Vagina (tissue), 2 donors: ENCODE measurements at regions not wholly inside any gene's neighbourhood (a gene's known extent, or its start where the extent isn't known, plus 50 kb on each side); places are given as distances from the start of the nearest gene placed in this dataset.
"Not testable (repeated sequence)": the region's sequence is repeated elsewhere in the genome, so short reads cannot be mapped to it uniquely, and the experiment has no call there.

Source experiments
- DNase-seq, 2 donors: peaks; one replicate each; pipeline ENCODE4 v3.0.0-alpha.2; 2017; ENCODE audit errors: extremely low spot score in 2 of 2
- H3K27ac ChIP-seq: fragments of 200-600 bp; sonication (generic); one replicate; pipeline ENCODE4 v1.5.1; 2019
- H3K27me3 ChIP-seq: fragments of 200-600 bp; sonication (generic); one replicate; pipeline ENCODE4 v1.5.1; 2019
- H3K36me3 ChIP-seq, 2 donors: fragments of 200-600 bp; sonication (generic); one replicate each; pipeline ENCODE4 v1.5.1; 2017 to 2019
- H3K4me1 ChIP-seq: fragments of 200-600 bp; sonication (generic); one replicate; pipeline ENCODE4 v1.5.1; 2019
- H3K4me3 ChIP-seq, 2 donors: fragments of 200-600 bp; sonication (generic); 1 replicate in 1 of 2; 2 replicates in 1 of 2; pipeline ENCODE4 v1.5.1; 2016 to 2019
- H3K9me3 ChIP-seq: fragments of 200-600 bp; sonication (generic); one replicate; pipeline ENCODE4 v1.5.1; 2019
- POLR2A ChIP-seq, 2 donors: fragments of 450-650 bp; IDR thresholded peaks; one replicate each; pipeline ENCODE4 v1.6.1; 2017; ENCODE audit warnings: antibody characterized with exemption in 2 of 2, mild to moderate bottlenecking in 2 of 2, moderate library complexity in 2 of 2
- POLR2AphosphoS5 ChIP-seq, 2 donors: sonication (generic); formaldehyde crosslinking; IDR thresholded peaks; one replicate each; pipeline ENCODE4 v1.9.0; 2017; ENCODE audit warnings: antibody characterized with exemption in 2 of 2, mild to moderate bottlenecking in 2 of 2, low read depth in 1 of 2; ENCODE audit not compliant: insufficient read depth in 1 of 2
- intact Hi-C: fragments of 100-400 bp; cut with DNase I; formaldehyde crosslinking; loops from one replicate; pipeline ENCODE4 v1.15.1; 2023
- TF ChIP-seq, protein P1 (sequence below), 3 experiments: fragments of 450-650 bp in 2 of 3; fragments of 200-600 bp in 1 of 3; sonication (generic) in 1 of 3; IDR thresholded peaks; one replicate each; pipeline ENCODE4 v1.5.1; 2017 to 2019; ENCODE audit warnings: antibody characterized with exemption in 3 of 3, mild to moderate bottlenecking in 2 of 3, moderate library complexity in 2 of 3

DNA sequence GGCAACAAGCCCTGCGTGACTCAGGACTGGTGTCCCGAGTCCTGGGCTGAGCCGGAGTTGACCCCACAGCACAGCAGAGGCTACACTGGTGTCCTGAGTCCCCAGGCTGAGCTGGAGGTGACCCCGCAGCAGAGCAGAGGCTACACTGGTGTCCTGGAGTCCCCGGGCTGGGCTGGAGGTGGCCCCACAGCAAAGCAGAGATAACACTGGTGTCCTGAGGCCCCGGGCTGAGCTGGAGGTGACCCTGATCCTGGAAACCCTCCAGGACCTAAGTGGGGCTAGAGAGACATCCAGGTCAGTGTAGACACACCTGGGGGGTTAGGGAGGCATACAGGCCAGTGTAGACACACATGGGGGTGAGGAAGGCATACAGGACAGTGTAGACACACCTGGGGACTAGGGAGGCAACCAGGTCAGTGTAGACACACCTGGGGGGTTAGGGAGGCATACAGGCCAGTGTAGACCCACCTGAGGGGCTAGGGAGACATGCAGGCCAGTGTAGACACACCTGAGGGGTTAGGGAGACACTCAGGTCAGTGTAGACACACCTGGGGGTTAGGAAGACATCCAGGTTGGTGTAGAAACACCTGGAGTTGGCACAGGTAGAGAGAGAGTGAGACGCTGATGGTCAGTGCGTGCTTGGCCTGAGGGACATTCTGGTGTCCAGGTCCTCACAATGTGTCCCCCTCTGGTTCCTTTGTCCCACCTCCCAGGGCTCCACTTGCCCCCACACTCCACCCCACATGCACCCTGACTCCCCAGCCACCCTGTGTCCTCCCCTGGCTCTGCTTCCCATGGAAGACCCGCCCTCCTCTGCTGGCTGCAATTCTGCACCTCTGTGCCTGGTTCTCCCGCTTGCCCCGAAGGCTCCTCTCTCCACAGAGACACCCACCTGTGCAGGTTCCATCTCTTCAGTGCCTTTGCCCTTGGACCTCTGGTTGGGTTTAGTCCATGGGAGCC, 321.6 kb upstream of the SFSWAP start:
- no peak overlapping the region for H3K4me3 ChIP-seq
- intact Hi-C loops: no loop called here
- no peaks in the 10 kb centered on the region for H3K27me3 ChIP-seq
- H3K9me3 ChIP-seq: no peaks in the 10 kb centered on the region
- H3K36me3 ChIP-seq: no peaks in the 10 kb centered on the region
- no peak overlapping the region for H3K27ac ChIP-seq
- TF ChIP-seq POLR2A (IDR thresholded peaks at IDR 0.05): no peak
- TF ChIP-seq, protein P1, sequence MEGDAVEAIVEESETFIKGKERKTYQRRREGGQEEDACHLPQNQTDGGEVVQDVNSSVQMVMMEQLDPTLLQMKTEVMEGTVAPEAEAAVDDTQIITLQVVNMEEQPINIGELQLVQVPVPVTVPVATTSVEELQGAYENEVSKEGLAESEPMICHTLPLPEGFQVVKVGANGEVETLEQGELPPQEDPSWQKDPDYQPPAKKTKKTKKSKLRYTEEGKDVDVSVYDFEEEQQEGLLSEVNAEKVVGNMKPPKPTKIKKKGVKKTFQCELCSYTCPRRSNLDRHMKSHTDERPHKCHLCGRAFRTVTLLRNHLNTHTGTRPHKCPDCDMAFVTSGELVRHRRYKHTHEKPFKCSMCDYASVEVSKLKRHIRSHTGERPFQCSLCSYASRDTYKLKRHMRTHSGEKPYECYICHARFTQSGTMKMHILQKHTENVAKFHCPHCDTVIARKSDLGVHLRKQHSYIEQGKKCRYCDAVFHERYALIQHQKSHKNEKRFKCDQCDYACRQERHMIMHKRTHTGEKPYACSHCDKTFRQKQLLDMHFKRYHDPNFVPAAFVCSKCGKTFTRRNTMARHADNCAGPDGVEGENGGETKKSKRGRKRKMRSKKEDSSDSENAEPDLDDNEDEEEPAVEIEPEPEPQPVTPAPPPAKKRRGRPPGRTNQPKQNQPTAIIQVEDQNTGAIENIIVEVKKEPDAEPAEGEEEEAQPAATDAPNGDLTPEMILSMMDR (IDR thresholded peaks at IDR 0.05): no peak
- TF ChIP-seq POLR2AphosphoS5 (IDR thresholded peaks at IDR 0.05; ENCODE audit: insufficient read depth in 1 of 2, low read depth in 1 of 2): no peak
- no peaks in the 10 kb centered on the region for H3K4me1 ChIP-seq
- no peak for DNase-seq

DNA sequence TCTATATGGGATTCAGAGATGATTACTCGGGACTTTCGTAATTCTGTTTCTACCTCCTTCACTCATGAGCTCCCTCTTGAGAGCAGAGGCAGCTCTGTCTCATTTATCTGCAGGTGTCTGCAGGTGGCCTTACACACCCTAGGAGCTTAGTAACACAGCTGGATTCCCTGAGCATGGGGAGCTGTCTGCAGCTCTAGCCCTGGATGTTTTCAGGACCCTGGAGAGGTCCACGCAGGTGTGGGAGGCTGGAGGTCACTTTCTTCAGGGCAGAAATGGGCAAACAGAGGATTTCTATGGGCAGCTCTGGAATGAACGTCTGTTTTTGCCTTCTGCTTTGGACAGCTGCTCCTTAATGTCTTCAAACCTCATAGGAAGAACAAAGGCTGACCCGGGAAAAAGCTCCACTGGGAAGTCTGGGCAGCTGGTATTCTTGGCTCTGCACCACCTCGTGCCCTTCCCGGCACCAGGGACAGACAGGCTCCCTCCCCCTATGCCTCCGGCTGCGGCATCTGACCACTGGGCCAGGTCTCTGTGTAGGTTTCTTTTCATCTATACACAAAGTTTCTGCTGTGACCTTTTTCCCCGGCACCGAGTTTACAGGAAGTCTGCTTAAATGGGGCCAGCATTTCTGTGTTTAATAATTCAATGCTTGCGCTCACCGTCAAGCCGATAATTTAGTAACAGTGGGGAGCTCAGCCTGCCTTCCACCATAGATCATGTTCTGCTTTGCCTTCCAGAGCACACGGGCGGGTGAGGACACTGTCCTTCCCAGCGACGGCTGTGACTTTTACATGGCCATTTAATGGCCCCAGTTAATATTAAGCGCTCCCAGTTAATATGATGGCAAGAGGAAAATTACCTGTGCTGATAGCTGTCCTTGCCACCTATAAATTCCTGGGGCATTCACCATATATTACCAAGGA, 320.2 kb upstream of the SFSWAP start:
- H3K36me3 ChIP-seq: no peaks in the 10 kb centered on the region
- TF ChIP-seq, protein P1 (IDR thresholded peaks at IDR 0.05): no peak
- TF ChIP-seq POLR2A (IDR thresholded peaks at IDR 0.05) (no peak), POLR2AphosphoS5 (IDR thresholded peaks at IDR 0.05; ENCODE audit: insufficient read depth in 1 of 2, low read depth in 1 of 2) (no peak)
- intact Hi-C loops: no loop called here
- no peak overlapping the region for H3K4me3 ChIP-seq
- no peaks in the 10 kb centered on the region for H3K27me3 ChIP-seq
- no peaks in the 10 kb centered on the region for H3K9me3 ChIP-seq
- no peak for DNase-seq
- no peak overlapping the region for H3K27ac ChIP-seq
- no peaks in the 10 kb centered on the region for H3K4me1 ChIP-seq

DNA sequence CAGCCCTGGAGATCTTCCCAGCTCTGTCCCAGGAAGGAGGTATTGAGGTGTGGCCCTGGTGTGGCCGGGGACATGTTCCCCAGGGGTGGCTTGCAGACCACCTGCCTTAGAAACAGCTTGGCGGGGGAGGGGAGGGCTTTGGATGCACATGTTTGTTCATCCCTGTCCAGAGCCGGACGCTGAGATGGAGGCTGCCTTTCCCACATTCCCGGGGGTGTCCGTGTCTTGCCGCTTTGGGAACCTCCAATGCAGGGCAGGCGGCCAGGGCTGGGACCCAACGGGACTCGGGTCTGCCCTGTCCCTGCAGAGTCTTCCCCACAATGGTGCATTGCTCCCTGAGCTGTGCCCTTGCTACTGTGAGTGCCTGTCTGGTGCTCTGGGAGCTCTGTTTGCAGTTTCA, 319.5 kb upstream of the SFSWAP start:
- TF ChIP-seq POLR2A (IDR thresholded peaks at IDR 0.05) (no peak), POLR2AphosphoS5 (IDR thresholded peaks at IDR 0.05; ENCODE audit: insufficient read depth in 1 of 2, low read depth in 1 of 2) (no peak)
- TF ChIP-seq, protein P1 (IDR thresholded peaks at IDR 0.05): no peak
- H3K4me3 ChIP-seq: no peak overlapping the region
- H3K27ac ChIP-seq: no peak overlapping the region
- H3K27me3 ChIP-seq: no peaks in the 10 kb centered on the region
- no peak for DNase-seq
- no peaks in the 10 kb centered on the region for H3K9me3 ChIP-seq
- intact Hi-C loops: no loop called here
- no peaks in the 10 kb centered on the region for H3K36me3 ChIP-seq
- no peaks in the 10 kb centered on the region for H3K4me1 ChIP-seq

DNA sequence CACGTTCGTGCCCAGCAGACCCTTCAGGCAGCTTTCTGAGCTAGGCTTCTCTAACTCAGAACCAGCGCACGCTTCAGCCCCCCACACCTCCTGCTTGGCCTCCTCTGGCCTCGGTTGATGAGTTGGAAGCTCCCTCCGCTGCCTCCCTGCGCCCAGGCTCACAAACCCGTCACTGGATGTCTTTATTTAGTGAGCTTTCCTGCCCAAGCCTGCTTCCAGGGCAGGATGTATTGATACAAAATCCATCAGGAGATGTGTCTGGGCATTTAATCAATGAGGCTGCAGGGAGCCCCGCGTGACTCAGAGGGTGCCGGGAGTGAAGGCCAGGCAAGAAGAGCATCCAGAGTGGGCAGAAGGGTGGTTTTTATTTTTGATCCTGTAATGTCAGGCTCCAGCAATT, 316.1 kb upstream of the SFSWAP start:
- intact Hi-C loops, H3K27me3 ChIP-seq, H3K9me3 ChIP-seq, H3K4me1 ChIP-seq, H3K27ac ChIP-seq, H3K36me3 ChIP-seq, DNase-seq, H3K4me3 ChIP-seq: not testable (repeated sequence)

DNA sequence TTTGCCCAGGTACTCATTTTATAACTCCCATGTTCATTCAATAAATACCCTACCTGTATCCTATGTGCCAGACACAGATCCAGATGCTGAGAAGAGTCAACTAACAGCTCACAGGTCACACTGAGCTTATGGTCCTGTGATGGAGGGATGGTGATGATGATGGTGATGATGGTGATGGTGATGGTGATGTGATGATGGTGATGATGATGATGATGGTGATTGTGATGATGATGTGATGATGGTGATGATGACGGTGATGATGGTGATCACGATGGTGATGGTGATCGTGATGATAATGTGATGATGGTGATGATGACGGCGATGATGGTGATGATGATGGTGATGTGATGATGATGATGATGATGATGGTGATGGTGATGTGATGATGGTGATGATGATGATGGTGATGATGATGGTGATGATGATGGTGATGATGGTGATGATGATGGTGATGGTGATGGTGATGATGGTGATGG, 315.6 kb upstream of the SFSWAP start:
- H3K36me3 ChIP-seq, H3K9me3 ChIP-seq, H3K27me3 ChIP-seq, H3K4me1 ChIP-seq, H3K27ac ChIP-seq, DNase-seq, intact Hi-C loops, H3K4me3 ChIP-seq: not testable (repeated sequence)
